ENCODE measurements at regions not wholly inside any gene's neighbourhood (a gene's known extent, or its start where the extent isn't known, plus 50 kb on each side); places are given as distances from the start of the nearest gene placed in this dataset.
"Not testable (repeated sequence)": the region's sequence is repeated elsewhere in the genome, so short reads cannot be mapped to it uniquely, and the experiment has no call there.

DNA sequence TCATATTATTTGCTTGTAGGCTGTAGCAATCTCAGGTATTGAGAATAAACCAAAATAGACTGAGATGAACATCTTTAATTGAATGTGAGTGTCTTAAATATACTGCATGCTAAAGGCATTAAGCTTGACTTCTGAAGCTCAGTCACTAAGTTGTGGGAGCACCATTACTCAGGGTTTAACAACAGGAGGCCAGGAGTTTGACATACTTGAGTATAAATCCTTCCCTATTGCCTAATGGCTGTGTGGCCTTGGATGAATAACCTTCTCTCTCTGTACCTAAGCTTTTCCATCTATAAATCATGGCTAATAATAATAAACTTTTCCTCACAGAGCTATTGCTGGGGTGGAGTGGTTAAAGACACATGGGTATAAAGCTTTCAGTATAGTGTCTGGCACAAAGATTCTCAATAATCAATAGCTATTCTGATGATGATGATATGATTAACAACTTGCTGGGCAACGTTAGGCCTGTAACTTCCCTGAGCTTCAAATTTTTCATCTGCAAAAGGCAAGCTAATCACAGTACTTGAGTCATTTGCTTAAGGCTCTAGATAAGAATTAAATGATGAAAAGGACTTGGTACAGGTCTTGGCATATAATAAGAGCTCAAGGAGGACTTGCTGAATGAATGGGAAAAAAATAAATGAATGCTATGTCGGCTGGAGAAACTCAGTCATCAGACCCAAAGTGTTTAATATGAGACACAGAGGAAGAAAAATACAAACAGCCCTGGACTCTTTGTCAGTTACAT lies 174.0 kb upstream of the IL12B start:
- no peak for FAIRE-seq

DNA sequence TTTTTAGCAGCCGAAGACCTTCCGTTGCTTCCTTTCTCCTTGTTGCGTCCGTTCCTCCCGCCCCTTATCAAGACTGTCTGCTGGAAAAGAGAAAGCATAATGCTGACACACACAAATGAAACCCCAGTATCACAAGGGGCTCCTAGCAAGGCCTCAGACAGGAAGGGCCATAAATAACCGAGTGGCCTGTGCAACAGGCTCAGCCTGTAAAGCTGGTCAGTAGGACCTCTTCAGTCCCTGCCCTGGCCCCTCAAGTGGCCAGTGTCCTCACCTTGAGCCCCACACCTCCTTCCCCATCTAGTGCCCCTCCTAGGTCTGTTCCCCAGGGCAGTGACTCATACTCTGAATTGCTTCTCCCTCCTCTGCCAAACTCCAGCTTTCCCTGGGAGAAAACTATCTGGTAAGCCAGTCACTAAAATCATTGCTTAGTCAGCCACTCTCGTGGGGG lies 174.6 kb upstream of the IL12B start:
- no peak for FAIRE-seq

DNA sequence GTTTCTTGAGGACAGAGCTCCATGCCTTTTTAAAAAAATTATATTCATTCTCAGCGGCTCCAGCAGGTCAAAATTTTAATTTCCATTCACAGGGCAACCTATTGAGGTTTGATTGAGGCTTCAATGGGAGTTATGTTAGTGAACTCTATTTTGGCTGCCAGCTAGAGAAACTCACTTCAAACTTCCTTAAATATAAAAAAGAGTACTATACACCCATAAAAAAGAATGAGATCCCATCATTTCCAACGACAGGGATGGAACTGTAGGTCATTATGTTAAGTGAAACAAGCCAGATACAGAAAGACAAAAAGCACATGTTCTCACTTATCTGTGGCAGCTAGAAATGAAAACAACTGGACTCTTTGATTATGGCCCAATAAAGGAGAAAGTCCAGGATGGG lies 176.8 kb upstream of the IL12B start:
- no peak for FAIRE-seq

DNA sequence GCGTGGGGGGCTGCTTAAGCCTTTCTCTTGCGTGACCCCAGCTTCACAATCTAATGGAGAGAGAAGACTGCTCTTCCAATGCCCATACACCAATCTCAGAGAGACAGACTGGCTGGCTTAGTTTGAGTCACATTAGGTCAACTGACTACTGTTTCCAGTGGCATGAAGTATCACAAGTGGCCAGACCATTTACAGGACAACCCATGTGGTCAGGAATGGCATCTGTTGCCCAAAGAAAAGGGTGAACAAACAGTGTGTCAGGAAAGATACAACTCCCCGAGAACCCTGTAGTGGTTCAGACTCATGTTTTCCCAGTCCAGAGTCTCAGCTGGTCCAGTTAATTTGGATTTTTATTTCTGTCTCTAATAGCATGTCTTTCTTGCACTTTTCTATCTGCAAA lies 177.4 kb upstream of the IL12B start:
- no peak for FAIRE-seq

DNA sequence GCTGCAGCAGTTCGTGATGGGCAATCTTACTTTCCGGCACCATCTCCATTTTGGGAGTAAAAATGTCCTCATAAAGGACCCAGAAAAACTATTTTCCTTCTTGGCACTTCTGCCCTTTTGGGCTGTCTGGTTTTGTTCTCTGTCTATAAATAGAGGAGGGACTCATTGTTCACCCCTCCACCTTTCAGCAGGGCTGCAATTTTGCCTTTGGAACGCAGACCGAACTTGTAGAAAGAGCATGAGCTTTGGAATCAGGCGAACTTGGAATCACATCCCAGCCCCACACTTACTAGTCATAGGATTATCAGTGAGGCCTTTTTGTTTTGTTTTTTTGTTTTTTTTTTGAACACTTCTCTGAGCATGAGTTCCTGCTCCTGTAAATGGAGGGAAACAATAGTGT lies 178.1 kb upstream of the IL12B start:
- FAIRE-seq, result no peak

DNA sequence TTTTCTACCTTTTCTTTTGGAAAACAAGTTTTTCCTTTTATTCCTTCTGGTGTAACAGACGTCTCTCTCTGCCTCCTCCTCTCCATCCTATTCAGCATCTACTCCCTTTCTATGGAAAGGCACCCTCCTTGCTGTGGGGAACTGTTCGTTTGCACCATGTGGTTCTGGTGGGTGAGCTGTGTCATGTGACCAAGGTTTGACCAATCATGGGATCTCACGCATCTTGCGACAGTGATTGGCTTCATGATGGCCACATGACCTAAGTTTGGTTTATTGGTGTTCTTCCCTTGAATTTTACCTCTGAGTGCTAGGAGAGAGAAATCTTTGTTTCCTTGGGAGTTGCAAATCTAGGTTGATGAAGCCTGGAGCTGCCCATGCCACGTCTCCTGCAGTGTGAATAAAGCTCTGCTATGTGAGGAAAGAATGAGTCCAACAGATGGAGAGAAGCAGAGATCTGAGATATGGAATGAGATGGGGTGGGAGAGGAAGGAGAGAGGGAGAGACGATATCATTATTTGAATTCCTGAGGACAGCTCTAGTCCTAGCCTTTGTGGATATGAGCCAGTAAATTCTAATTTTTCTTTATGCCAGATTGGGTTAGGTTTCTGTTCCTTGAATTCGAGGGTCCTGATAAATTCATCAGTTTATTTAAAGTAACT lies 178.8 kb upstream of the IL12B start:
- FAIRE-seq, result no peak

DNA sequence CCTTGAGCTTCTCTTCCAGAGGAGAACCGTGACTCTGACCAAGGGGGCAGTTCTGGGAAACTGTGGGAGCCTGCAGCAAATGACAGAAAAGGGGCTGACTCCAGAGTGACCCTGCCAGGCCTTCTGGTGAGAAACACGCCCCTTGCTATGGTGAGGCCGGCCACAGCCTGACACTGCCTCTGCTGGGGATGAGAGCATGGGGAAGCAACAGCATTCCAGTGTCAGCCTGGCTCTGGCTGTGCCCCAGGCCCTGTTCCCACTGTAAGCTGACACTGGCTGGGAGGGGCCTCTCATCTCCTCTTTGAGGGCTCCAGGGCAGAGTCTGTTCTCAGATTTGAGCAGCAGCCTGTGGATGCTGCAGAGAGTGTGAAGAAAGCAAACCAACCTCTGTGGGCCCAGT lies 180.0 kb upstream of the IL12B start:
- no peak for FAIRE-seq

DNA sequence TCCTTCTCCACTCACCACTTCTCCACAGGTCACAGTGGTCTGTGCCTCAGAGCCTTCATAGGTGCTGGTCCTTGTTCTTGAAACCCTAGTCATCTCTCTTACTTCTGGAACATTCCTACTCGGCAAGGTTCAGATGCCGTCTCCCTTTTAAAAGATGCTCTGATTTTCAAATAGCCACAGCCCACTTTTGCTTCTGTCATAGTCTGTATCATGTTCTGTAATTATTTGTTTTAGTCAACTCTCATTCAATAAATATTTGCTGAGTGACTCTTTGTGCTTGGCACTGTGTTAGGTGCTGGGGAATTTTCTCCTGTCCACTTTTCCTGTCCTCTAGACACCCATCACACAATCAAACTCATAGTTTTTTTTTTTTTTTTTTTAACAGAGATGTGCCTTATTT lies 181.3 kb upstream of the IL12B start:
- no peak for FAIRE-seq

DNA sequence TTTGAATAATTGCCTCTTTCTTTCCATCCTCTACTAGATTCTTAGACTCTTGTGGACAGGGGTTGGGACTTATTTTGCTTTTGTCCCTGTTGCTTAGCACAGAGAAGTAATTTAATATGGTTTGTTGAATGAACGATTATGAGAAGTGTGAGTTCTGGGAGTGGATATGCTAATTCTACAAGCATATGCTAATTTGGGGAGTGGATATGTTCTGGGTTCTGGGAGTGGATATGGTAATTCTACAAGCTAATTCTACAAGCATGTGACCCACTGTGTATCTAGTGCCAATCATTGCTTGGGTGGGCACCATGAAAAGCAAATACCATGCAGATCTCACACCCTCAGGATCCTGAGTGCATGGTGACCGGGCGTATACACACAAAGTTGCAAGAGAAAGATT lies 181.8 kb upstream of the IL12B start:
- FAIRE-seq, result no peak

DNA sequence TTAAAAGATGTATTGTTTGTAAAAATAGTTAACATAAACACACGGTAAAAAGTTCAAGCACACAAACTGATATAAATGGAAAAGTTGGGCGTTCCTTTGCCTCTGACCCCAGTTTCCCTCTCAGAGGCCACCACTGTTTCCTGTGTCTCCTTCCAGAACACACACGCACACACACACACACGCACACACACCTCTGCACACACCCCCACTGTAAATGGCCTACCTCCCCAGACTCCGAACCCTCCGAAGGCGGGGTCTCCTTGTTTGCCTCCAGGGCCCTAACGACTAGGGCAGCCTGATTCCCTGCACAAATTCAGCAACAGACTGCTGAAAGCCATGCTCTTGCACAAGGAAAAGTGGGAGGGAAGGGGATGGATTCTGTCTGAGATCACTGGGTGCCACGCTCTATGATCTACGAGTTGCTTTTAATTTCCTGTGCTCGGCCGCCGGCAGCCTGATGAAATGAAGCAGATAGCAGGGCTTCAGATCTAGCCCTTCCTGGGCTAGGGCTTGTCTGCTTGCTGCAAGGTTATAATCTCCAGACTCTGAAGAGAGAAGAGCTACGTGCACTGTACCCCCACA lies 184.0 kb upstream of the IL12B start:
- no peak for FAIRE-seq

DNA sequence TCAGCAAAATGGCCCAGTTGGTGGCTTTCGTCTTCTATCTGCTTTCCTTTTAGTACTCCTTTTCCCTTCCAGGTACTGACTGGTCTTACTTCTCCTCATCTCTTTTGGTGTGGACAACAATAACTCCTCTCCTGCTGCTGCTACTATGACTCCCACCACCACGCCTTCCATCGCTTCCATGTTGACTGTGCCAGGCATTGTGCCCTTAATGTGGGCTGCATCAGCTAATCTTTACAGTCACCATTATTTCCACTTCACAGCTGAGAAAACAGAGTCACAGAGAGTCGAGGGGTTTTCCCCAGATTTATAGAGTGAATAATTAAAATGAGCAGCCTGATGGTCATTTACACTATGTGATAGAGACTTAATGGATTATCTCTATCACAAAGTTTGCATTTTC lies 184.9 kb upstream of the IL12B start:
- FAIRE-seq, result no peak

DNA sequence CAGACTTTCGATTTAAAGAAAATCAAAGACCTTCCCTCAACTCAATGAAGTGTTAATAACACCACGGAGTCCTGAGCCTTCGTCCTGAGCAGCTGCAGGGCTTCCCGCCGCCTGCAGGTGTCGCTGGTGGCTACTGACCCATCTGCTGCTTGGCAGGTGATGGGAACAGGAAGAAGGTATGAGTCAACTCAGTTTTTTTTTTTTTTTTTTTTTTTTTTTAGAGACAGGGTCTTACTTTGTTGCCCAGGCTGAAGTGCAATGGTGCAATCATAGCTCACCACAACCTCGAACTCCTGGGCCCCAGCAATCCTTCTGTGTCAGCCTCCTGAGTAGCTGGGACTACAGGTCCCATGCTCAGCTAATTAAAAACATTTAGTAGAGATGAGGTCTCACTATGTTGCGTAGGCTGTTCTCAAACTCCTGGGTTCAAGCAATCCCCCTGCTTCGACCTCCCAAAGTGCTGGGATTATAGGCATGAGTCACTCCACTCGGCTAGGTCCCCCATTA lies 185.7 kb upstream of the IL12B start:
- FAIRE-seq, result no peak

DNA sequence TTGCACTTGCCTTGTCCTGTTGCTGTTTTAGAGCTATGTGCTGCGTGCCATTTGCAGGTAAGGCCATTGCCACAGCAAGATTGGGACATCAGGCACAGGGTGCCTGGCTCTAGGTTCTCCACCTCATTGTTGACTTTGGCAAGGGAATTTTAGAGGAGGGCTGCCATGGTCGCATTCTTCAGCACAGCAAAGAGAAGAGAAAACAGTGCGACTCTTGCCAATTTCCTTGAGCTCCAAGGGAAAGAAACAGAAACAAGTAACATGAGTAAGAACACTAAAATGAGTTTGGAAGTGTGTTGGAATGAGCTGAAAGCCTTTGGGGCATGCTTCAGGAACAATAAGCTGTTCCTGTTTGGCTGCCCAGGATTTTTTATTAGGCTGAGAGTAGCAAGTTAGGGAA lies 188.1 kb upstream of the IL12B start:
- no peak for FAIRE-seq

DNA sequence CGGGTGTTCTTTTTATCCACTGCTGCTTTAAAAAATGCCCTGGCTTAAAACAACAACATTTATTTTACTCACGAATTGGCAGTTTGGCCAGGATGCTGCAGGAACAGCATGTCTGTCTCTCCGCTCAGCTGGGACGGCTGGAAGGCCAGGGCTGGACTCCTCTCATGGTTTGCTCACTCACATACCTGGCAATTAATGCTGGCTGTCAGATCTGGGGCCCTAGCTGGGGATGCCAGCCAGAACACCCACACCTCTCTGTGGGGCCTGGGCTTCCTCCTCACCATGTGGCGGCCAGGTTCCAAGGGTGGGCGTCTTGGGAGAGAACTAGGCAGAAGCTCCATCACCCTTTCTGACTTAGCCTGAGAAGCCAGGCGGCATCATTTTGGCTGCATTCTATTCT lies 189.1 kb upstream of the IL12B start:
- FAIRE-seq, result no peak

DNA sequence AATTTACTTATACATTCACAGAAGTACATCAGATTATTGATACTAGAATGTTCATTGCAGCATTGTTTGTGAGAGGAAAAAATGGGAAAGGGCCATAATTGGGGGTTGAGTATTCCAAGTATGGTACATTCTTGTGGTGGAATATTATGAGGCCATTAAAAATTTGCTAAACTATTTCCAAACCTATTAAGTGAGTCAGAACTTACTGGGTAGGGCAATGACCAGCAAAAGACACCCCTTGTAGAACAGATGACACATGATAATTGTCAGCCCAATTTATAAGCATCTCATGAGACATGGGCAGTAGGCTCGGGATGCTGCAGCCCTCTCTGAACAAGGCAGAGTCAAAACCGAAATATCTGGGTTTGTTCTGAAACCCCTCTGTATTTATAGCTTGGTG lies 192.6 kb upstream of the IL12B start:
- no peak for FAIRE-seq

DNA sequence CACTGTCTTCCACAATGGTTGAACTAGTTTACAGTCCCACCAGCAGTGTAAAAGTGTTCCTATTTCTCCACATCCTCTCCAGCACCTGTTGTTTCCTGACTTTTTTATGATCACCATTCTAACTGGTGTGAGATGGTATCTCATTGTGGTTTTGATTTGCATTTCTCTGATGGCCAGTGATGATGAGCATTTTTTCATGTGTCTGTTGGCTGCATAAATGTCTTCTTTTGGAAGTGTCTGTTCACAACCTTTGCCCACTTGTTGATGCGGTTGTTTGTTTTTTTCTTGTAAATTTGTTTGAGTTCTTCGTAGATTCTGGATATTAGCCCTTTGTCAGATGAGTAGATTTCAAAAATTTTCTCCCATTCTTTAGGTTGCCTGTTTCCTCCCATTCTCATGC lies 194.0 kb upstream of the IL12B start:
- not testable (repeated sequence) for FAIRE-seq

DNA sequence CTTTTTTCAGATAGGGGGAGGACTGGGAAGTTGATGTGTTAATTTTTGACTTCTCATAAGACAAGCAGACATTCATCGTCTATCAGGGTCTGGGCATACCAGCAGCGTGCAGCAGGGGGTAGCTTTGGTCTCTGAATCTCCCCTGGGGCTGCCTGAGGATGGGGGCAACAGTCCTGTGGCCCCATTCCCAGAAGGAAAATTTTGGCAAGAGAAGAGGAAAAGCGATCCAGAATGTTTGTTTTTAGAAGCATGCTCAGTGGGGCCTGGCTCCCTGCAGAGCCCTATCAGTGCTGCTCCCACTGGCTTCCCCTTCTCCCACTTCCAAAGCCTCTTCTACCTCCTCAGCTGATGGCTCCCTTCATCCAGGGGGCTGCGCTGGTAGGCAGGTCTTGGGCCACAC lies 194.8 kb upstream of the IL12B start:
- no peak for FAIRE-seq

DNA sequence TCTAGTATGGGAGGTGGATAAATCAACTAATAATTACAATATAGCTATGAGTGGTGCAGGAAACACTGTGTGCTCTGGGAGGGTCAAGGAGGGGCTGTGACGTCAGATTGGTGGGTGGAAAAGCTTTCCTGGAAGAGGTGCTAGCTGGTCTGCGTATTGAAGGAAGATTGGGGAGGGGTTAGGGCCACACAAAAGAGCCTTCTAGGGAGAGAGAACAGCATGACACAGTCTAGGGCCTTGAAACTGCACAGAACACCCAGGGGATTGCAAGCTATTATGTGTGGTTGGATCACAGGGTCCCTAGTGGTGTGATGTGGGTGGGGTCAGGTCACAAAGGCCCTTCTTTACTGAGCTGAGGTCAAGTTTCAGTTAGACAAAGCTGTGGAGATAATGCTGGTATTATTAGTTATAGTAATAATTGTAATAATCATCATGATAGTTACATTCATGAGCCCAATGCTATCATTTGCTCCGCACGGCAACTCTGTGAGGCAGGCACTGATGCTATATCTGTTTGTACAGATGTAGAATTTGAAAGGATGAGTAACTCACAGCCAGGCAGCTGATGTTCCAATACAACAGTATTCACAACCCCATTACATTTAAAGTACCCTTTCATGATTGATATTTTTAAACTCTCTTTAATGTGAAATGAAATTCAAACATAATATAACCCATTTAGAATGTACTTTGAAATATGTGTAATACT lies 197.4 kb upstream of the IL12B start:
- no peak for FAIRE-seq

DNA sequence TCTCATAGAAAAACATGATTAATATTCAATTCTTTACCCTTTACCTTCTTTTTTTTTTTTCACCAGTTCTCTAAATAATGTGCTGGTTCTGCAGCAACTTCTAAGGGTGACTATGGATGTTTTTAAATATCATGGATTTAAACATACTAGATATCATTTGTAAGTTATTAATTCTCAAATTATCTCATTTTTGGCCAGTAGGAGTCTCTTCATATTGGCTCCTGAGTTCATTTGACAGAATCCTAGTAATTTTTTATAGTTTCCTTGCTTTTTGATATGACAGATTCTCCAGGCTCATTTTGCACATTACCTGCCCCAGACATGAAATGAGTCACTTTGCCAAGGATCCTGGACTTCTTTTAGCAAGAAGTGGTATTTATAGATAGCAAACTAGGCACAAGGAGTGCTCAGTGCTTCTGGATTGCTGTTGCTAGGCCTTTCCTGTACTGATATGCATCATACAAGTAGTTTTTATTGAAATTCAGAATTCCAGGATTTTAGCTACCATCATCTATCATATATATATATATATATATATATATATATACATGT lies 201.3 kb upstream of the IL12B start:
- no peak for FAIRE-seq

DNA sequence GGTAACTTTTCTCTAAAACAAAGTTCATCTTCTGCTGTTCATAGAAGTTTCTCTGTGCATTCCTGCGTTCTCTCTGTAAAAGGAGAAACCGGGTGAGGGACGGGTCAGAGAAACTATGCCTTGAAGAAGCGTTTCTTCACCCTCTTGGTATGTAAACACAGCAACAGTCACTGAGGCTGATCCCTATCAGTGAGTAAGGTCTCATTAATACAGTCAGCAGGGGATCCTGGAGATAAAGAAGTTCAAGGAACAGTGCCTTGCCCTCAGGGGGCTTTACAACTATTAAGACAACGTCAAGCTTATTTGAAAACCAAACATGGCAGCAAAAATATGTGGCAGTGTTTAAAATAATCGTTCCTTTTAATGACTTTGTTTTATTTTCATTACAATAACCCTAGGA lies 202.9 kb upstream of the IL12B start:
- no peak for FAIRE-seq

DNA sequence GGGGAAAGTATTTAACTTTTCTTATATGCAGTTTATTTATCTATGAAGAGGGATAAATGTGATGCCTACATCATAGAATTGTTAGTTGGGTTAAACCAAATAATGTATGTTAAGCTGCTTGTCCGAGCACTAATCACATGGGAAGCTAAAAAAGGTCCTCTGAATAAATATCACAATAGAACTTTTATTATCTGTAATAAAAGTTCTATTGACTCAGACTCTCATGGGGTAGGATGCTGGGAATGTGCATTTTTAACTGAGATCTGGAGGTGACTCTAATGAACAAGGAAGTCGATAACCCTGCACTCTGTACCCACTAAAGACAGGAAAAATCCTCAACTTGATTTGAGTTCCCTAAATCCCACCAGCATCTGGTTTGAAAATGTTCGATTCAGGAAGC lies 205.9 kb upstream of the IL12B start:
- no peak for FAIRE-seq

DNA sequence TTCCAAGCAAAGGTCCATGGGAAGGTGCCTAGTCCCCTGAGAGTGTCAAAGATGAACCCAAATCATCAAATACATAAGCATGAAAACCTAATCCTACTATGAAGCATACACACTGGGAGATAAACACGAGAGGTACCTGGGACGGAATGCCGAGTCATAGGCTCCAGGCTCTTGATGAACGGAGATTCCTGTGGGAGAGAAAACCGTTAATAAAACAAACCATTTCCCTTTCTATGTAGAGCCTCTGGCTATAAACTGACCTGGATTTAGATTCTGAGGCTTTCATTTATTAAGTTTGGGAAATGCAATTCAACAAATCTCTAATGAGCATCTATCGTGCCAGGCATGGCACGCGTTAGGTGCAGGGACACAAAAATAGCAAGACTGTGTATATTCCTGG lies 206.4 kb upstream of the IL12B start:
- no peak for FAIRE-seq

DNA sequence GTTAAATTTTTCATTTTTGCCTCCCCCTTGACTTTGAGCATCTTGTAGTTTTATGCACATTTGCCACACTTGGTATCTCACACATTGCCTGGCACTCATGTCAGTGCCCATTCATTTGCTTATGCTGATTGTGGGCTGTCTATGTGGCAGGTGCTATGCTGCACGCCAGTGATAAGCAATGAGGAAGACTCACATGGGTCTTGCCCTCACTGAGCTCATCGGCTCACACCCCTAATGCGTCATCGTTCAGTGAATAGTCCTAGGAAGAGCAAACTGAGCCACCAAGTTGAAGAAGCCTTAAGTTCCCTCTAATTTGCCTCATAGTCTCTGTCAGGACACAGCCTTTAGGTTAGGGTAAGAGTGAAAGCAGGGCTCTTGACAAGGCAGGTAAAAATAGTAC lies 209.4 kb upstream of the IL12B start:
- FAIRE-seq, result no peak
